ENCODE measurements at regions not wholly inside any gene's neighbourhood (a gene's known extent, or its start where the extent isn't known, plus 50 kb on each side); places are given as distances from the start of the nearest gene placed in this dataset.

DNA sequence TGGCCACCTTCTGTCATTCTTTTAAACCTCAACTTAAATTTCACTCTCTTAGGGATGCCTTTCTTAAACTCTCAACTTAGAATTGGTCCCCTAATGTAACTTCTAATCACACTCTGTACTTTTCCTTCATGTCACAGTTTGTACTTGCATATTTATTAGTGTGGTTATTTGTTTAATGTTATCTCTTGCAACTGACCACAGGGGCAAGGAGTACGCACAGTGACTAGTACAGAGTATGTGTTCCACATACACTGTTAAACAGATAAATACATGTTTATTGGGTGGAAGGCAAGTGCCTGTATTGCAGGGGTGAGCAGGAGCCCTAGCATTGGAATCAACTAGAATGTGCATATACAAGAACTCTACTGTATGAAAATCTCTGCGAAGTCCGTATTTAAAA, 554.0 kb downstream of the INSC start:
- Histone ChIP-seq H4K20me1 (ENCODE audit: insufficient read depth, low read length) (no peaks in the 10 kb centered on the region), H3K27ac (ENCODE audit: low read length) (no peak overlapping the region), H3K9me3 (ENCODE audit: insufficient read depth, low read length) (no peaks in the 10 kb centered on the region), H3K36me3 (replicated peaks; ENCODE audit: low read depth, low read length) (no peaks in the 10 kb centered on the region), H3K79me2 (ENCODE audit: low read length) (no peaks in the 10 kb centered on the region), H3K4me2 (ENCODE audit: low read length) (no peak overlapping the region), H3K27me3 (ENCODE audit: low read depth, low read length) (peaks cover 6% of the 10 kb centered on the region; the same call in 1 of the 2 replicates), H3K9ac (ENCODE audit: low read length) (no peak overlapping the region), H2AFZ (ENCODE audit: low read depth, low read length) (no peak overlapping the region), H3K4me1 (ENCODE audit: low read length) (no peaks in the 10 kb centered on the region), H3K4me3 (ENCODE audit: low read length) (no peak overlapping the region)
- no peak for TF ChIP-seq EZH2phosphoT487 (IDR thresholded peaks at IDR 0.05; ENCODE audit: low read depth)

DNA sequence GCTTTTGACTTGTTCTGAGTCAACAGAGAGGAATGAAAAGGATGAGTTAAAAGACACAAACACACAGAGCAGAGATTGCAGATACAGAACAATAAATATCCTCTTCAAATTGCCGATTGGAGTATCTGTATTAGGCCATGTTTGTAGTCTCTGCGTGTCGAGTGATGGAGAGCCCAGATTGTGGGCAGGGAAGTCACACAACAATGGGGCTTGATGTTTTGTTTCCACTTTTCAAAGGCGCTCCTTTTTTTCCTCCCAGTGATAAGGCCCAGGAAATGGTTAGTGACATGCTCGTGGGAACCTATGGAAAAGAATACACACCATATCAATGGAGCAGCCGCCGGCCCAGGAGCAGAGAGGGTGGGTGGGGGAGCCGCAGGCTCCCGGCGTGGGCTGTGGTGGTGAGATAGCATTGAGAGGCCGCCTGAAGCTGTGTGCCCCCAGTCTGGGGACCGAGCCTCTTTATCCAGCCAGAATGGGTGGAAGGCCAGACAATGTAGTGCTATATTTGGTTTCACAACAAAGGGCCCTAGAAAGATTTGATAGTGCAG, 555.9 kb downstream of the INSC start:
- H3K36me3 ChIP-seq (replicated peaks; ENCODE audit: low read depth, low read length) = no peaks in the 10 kb centered on the region
- peaks cover 3% of the 10 kb centered on the region; the same call in 1 of the 2 replicates for H3K27me3 ChIP-seq (ENCODE audit: low read depth, low read length)
- H3K9me3 ChIP-seq (ENCODE audit: insufficient read depth, low read length) = no peaks in the 10 kb centered on the region
- H3K79me2 ChIP-seq (ENCODE audit: low read length) = no peaks in the 10 kb centered on the region
- H3K4me3 ChIP-seq (ENCODE audit: low read length) = no peak overlapping the region
- no peak overlapping the region for H3K27ac ChIP-seq (ENCODE audit: low read length)
- H3K4me1 ChIP-seq (ENCODE audit: low read length) = no peaks in the 10 kb centered on the region
- no peaks in the 10 kb centered on the region for H4K20me1 ChIP-seq (ENCODE audit: insufficient read depth, low read length)
- H3K9ac ChIP-seq (ENCODE audit: low read length) = no peak overlapping the region
- H2AFZ ChIP-seq (ENCODE audit: low read depth, low read length) = no peak overlapping the region
- TF ChIP-seq, protein P1, sequence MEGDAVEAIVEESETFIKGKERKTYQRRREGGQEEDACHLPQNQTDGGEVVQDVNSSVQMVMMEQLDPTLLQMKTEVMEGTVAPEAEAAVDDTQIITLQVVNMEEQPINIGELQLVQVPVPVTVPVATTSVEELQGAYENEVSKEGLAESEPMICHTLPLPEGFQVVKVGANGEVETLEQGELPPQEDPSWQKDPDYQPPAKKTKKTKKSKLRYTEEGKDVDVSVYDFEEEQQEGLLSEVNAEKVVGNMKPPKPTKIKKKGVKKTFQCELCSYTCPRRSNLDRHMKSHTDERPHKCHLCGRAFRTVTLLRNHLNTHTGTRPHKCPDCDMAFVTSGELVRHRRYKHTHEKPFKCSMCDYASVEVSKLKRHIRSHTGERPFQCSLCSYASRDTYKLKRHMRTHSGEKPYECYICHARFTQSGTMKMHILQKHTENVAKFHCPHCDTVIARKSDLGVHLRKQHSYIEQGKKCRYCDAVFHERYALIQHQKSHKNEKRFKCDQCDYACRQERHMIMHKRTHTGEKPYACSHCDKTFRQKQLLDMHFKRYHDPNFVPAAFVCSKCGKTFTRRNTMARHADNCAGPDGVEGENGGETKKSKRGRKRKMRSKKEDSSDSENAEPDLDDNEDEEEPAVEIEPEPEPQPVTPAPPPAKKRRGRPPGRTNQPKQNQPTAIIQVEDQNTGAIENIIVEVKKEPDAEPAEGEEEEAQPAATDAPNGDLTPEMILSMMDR (IDR thresholded peaks at IDR 0.05; ENCODE audit: low read depth, low read length) = no peak
- TF ChIP-seq EZH2phosphoT487 (IDR thresholded peaks at IDR 0.05; ENCODE audit: low read depth) = no peak
- no peak overlapping the region for H3K4me2 ChIP-seq (ENCODE audit: low read length)

DNA sequence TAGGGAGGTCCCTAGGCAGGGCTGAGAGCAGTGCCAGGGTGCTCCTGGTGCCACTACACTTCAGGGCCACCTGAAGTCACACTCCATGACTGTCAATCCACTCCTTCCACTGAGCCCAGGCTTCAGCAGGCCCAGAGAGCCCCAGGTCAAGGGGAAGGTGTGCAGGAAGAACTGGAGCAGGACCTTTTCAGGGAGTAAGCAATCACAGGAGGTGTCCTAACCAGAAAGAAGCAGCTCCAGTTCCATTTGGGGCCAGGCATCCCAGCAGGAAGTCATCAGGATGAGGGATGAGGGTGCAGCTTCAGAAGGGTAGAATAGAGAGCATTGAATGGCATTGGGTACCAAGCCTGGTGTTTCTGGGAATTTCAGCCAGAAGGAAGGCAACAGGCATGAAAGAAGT, 556.5 kb downstream of the INSC start:
- H3K4me3 ChIP-seq (ENCODE audit: low read length) = no peak overlapping the region
- H3K4me2 ChIP-seq (ENCODE audit: low read length) = no peak overlapping the region
- TF ChIP-seq EZH2phosphoT487 (IDR thresholded peaks at IDR 0.05; ENCODE audit: low read depth) = no peak
- TF ChIP-seq, protein P1 (IDR thresholded peaks at IDR 0.05; ENCODE audit: low read depth, low read length) = no peak
- H3K4me1 ChIP-seq (ENCODE audit: low read length) = no peaks in the 10 kb centered on the region
- H3K27me3 ChIP-seq (ENCODE audit: low read depth, low read length) = no peaks in the 10 kb centered on the region
- no peak overlapping the region for H2AFZ ChIP-seq (ENCODE audit: low read depth, low read length)
- no peaks in the 10 kb centered on the region for H4K20me1 ChIP-seq (ENCODE audit: insufficient read depth, low read length)
- no peaks in the 10 kb centered on the region for H3K79me2 ChIP-seq (ENCODE audit: low read length)
- no peaks in the 10 kb centered on the region for H3K36me3 ChIP-seq (replicated peaks; ENCODE audit: low read depth, low read length)
- no peaks in the 10 kb centered on the region for H3K9me3 ChIP-seq (ENCODE audit: insufficient read depth, low read length)
- H3K9ac ChIP-seq (ENCODE audit: low read length) = no peak overlapping the region
- no peak overlapping the region for H3K27ac ChIP-seq (ENCODE audit: low read length)

DNA sequence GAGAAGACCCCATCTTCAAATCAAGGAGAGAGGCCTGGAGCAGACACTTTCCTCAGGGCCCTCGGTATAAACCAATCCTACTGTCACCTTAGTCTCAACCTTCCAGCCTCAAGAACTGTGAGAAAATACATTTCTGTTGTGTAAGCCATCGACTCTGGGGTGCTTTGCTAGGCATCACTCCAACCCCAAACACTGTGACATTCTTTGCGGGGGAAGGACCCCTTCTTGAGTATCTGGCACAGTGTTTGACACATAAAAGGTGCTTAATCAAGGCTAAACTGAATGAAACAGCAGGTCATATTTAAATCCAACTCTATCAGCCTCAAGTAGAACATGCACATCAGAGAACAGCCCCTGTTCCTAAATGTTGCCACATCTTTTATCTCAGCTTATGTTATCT, 558.1 kb downstream of the INSC start:
- Histone ChIP-seq H3K79me2 (ENCODE audit: low read length) (no peaks in the 10 kb centered on the region), H4K20me1 (ENCODE audit: insufficient read depth, low read length) (no peaks in the 10 kb centered on the region), H3K27ac (ENCODE audit: low read length) (no peak overlapping the region), H3K4me2 (ENCODE audit: low read length) (no peak overlapping the region), H3K9me3 (ENCODE audit: insufficient read depth, low read length) (0 out of 2 replicates have a peak, but pooled peaks cover 6% of the 10 kb centered on the region), H3K36me3 (replicated peaks; ENCODE audit: low read depth, low read length) (no peaks in the 10 kb centered on the region), H3K27me3 (ENCODE audit: low read depth, low read length) (no peaks in the 10 kb centered on the region), H2AFZ (ENCODE audit: low read depth, low read length) (no peak overlapping the region), H3K9ac (ENCODE audit: low read length) (no peak overlapping the region), H3K4me1 (ENCODE audit: low read length) (no peaks in the 10 kb centered on the region), H3K4me3 (ENCODE audit: low read length) (no peak overlapping the region)
- TF ChIP-seq, protein P1 (IDR thresholded peaks at IDR 0.05; ENCODE audit: low read depth, low read length) = no peak
- no peak for TF ChIP-seq EZH2phosphoT487 (IDR thresholded peaks at IDR 0.05; ENCODE audit: low read depth)
